Tibial nerve (tissue), 3 donors: ENCODE measurements at regions not wholly inside any gene's neighbourhood (a gene's known extent, or its start where the extent isn't known, plus 50 kb on each side); places are given as distances from the start of the nearest gene placed in this dataset.
"Not testable (repeated sequence)": the region's sequence is repeated elsewhere in the genome, so short reads cannot be mapped to it uniquely, and the experiment has no call there.

ENCODE experiments used
- POLR2A ChIP-seq, 2 donors: fragments of 450-650 bp; IDR thresholded peaks; one replicate each; pipeline ENCODE4 v1.6.1; 2017; ENCODE audit warnings: antibody characterized with exemption in 2 of 2, mild to moderate bottlenecking in 2 of 2, moderate library complexity in 2 of 2
- TF ChIP-seq, protein P1 (sequence below), 5 experiments: fragments of 200-600 bp in 3 of 5; fragments of 450-650 bp in 2 of 5; sonication (generic) in 3 of 5; IDR thresholded peaks; one replicate each; pipeline ENCODE4 v1.5.1; 2016 to 2019; ENCODE audit warnings: antibody characterized with exemption in 5 of 5, mild to moderate bottlenecking in 3 of 5, moderate library complexity in 2 of 5

GRCh38 chr9:65421486-65421885 is 136.5 kb upstream of the FOXD4L5 start:
- TF ChIP-seq, protein P1, sequence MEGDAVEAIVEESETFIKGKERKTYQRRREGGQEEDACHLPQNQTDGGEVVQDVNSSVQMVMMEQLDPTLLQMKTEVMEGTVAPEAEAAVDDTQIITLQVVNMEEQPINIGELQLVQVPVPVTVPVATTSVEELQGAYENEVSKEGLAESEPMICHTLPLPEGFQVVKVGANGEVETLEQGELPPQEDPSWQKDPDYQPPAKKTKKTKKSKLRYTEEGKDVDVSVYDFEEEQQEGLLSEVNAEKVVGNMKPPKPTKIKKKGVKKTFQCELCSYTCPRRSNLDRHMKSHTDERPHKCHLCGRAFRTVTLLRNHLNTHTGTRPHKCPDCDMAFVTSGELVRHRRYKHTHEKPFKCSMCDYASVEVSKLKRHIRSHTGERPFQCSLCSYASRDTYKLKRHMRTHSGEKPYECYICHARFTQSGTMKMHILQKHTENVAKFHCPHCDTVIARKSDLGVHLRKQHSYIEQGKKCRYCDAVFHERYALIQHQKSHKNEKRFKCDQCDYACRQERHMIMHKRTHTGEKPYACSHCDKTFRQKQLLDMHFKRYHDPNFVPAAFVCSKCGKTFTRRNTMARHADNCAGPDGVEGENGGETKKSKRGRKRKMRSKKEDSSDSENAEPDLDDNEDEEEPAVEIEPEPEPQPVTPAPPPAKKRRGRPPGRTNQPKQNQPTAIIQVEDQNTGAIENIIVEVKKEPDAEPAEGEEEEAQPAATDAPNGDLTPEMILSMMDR (IDR thresholded peaks at IDR 0.05) = not testable (repeated sequence)
- TF ChIP-seq POLR2A (IDR thresholded peaks at IDR 0.05) = not testable (repeated sequence)
